ENCODE measurements at regions not wholly inside any gene's neighbourhood (a gene's known extent, or its start where the extent isn't known, plus 50 kb on each side); places are given as distances from the start of the nearest gene placed in this dataset.
"Not testable (repeated sequence)": the region's sequence is repeated elsewhere in the genome, so short reads cannot be mapped to it uniquely, and the experiment has no call there.

- Mint-ChIP-seq H3K27ac (no peak overlapping the region), H3K4me3 (no peak overlapping the region), H3K36me3 (no peaks in the 10 kb centered on the region), H3K27me3 (no peaks in the 10 kb centered on the region), H3K9me3 (peaks cover 0 to 5% (median 4%) of the 10 kb centered on the region in 3 donors), H3K4me1 (no peaks in the 10 kb centered on the region)
These were observed 1280.6 kb upstream of the NRXN1 start for GRCh38 chr2:52312486-52312885.

DNA sequence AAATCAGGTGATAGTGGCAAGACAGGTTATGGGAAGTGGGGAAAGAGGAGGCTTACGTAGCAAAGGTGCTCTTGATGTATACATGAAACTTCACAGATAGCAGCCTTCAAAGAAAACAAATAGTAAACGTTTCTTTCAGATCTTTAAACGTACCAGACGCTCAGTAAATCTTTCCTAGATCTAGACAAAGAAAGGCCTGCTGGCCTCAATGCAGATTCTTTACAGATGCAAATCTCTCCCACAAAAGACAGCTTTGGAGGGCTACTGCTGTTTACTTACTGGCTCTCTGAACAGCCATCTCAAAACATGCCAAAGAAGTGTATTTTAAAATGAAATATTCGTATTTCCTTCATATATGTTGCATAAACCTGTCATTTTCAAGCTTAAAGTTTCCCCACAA lies 1279.9 kb upstream of the NRXN1 start:
- Mint-ChIP-seq H3K4me3 (no peak overlapping the region), H3K27ac (no peak overlapping the region), H3K4me1 (no peaks in the 10 kb centered on the region), H3K9me3 (peaks cover 0 to 6% (median 5%) of the 10 kb centered on the region in 3 donors), H3K27me3 (no peaks in the 10 kb centered on the region), H3K36me3 (no peaks in the 10 kb centered on the region)

- Mint-ChIP-seq H3K27me3 (no peaks in the 10 kb centered on the region), H3K9me3 (peaks cover 0 to 14% (median 11%) of the 10 kb centered on the region in 3 donors), H3K27ac (no peak overlapping the region), H3K4me1 (no peaks in the 10 kb centered on the region), H3K4me3 (no peak overlapping the region), H3K36me3 (no peaks in the 10 kb centered on the region)
These were observed 1276.2 kb upstream of the NRXN1 start for GRCh38 chr2:52308156-52308555.

DNA sequence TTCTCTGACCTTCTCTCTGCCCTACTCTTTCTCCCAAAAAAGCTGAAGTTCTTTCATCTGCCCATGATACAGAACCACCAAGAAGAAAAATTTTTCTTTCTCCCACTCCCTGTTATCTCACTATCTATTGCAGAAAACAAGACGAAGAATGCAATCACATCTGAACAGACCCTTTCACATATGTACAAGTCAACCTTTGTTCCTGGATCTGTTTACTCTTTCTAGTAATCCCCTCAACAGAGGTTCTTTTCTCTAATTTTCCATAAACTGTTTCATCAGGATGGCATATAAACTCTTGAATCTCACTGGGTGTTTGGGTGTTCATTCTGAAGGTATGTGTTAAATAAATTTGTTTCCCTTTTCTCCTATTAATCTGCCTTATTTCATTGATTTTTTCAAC lies 1262.7 kb upstream of the NRXN1 start:
- no peak overlapping the region for H3K4me3 Mint-ChIP-seq
- no peaks in the 10 kb centered on the region for H3K4me1 Mint-ChIP-seq
- H3K27me3 Mint-ChIP-seq: no peaks in the 10 kb centered on the region
- H3K9me3 Mint-ChIP-seq: peaks cover 0 to 12% (median 3%) of the 10 kb centered on the region in 3 donors
- no peaks in the 10 kb centered on the region for H3K36me3 Mint-ChIP-seq
- peak overlapping the region in 1 of 3 donors; percentile 23 for H3K27ac Mint-ChIP-seq

DNA sequence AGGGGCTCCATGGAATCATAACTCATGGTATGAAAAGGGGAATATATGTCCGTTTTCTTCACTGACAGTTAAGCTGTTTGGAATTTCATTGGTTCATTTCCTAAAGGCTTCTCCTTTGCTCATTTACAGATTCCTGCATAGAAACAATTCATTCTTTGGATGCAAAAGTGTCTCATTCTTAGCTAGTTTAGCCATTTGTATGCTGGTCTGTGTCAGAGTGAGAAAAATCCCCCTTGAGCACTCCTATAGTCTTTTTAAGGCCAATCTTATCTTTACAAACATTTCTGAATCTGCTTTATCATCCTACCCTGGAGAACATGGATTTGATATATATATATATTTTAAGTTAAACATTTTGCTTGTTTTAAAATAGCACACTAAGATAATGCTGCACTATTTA lies 1260.9 kb upstream of the NRXN1 start:
- no peak overlapping the region for H3K27ac Mint-ChIP-seq
- no peak overlapping the region for H3K4me3 Mint-ChIP-seq
- no peaks in the 10 kb centered on the region for H3K36me3 Mint-ChIP-seq
- H3K9me3 Mint-ChIP-seq: peaks cover 0 to 3% (median 1%) of the 10 kb centered on the region in 3 donors
- H3K4me1 Mint-ChIP-seq: no peaks in the 10 kb centered on the region
- peaks cover 1% of the 10 kb centered on the region for H3K27me3 Mint-ChIP-seq

DNA sequence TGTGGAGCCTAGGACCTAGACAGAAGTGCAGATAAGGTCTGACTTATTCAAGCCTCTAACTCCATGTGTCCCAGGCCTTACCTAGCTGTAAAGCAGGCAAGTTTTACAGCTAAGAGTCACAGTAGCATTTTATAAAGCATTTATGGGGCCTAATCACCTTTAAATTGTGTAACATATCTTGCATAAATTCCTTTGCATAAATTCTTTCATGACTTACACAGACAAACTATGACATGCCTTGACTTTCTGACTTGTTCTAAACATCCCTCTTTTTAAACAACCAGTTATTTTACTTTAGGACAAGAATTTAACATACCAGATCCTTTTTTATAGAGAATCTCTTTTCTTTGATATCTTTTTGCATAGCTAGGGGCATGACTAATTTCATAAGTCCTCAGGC lies 1257.8 kb upstream of the NRXN1 start:
- Mint-ChIP-seq H3K27ac (no peak overlapping the region), H3K9me3 (peaks cover 1 to 3% (median 2%) of the 10 kb centered on the region in 3 donors), H3K27me3 (peaks cover 1% of the 10 kb centered on the region), H3K4me1 (no peaks in the 10 kb centered on the region), H3K4me3 (no peak overlapping the region), H3K36me3 (peaks cover 3% of the 10 kb centered on the region)

GRCh38 chr2:52288596-52288995 lies 1256.7 kb upstream of the NRXN1 start:
- H3K4me1 Mint-ChIP-seq: no peaks in the 10 kb centered on the region
- H3K36me3 Mint-ChIP-seq: peaks cover 3% of the 10 kb centered on the region
- peaks cover 1% of the 10 kb centered on the region for H3K27me3 Mint-ChIP-seq
- H3K4me3 Mint-ChIP-seq: no peak overlapping the region
- H3K27ac Mint-ChIP-seq: no peak overlapping the region
- peaks cover 1 to 6% (median 3%) of the 10 kb centered on the region in 3 donors for H3K9me3 Mint-ChIP-seq

DNA sequence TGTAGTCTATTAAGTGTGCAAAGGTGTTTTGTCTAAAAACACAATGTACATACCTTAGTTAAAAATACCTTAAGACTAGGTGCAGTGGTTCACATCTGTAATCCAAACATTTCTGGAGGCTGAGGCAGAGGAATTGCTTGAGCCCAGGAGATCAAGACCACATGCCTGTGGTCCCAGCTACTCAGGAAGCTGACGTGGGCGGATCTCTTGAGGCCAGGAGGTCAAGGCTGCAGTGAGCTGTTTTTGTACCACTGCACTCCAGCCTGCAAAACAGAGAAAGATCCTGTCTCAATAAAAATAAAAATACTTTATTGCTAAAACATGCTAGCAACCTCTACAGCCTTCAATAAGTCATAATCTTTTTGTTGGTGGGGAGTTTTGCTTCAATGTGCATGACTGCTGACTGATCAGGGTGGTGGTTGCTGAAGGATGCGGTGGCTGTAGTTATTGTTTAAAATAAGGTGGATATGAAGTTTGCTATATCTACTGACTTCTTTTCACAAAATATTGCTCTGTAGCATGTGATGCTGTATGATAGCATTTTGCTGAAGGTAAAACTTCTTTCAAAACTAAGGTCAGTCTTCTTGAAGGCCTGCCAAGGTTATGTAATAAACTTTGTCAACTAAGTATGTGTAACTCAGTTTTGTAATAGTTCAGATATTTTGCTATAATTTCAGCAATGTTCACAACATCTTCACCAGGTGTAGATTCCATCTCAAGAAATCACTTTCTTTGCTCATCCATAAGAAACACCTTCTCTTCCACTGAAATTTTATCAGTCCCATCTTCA lies 1238.0 kb upstream of the NRXN1 start:
- Mint-ChIP-seq H3K27ac (no peak overlapping the region), H3K4me1 (no peaks in the 10 kb centered on the region), H3K27me3 (no peaks in the 10 kb centered on the region), H3K9me3 (peaks cover 8 to 10% (median 8%) of the 10 kb centered on the region in 3 donors), H3K4me3 (no peak overlapping the region), H3K36me3 (no peaks in the 10 kb centered on the region)

DNA sequence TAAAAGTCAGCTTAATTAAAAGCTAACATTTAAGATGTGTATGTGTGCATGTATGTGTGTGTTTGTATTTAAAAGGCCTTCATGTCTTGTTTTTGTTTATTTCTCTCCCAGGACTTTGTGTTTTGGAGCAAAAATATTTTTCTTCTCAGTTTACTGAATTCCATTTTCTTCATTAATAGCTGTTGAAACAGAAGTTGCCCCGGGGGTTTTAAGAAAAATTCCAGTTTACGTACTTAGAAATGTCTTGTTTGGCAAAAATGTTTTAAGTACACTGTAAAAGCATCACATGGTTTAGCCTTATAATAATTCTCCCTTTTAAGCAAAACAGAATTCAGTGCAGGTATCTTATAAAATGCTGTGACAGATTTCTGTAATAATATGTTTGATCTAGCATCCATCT lies 1233.0 kb upstream of the NRXN1 start:
- no peaks in the 10 kb centered on the region for H3K4me1 Mint-ChIP-seq
- no peak overlapping the region for H3K4me3 Mint-ChIP-seq
- H3K27me3 Mint-ChIP-seq: no peaks in the 10 kb centered on the region
- no peaks in the 10 kb centered on the region for H3K36me3 Mint-ChIP-seq
- no peak overlapping the region for H3K27ac Mint-ChIP-seq
- H3K9me3 Mint-ChIP-seq: peaks cover 0 to 7% (median 3%) of the 10 kb centered on the region in 3 donors

DNA sequence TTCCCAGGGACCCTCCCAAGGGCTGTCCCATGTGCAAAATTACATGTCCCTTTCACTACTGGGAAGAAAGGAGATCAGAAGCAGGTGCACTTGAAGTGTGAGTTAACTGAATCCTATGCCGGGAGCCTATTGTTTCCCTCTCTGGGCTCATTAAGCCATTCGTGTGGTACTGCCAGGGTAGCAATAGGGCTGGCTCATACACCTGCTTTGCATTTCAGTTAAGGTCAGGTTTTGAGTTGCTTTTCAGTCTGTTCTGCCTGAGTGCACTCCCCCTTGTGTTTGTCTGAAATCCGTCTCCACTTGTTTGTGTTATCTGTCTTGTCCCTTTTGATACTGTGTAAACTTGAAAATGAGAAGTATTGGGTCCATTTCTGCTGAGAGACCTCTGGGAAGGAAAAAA lies 1232.6 kb upstream of the NRXN1 start:
- Mint-ChIP-seq H3K4me1 (no peaks in the 10 kb centered on the region), H3K4me3 (no peak overlapping the region), H3K9me3 (peaks cover 0 to 7% (median 3%) of the 10 kb centered on the region in 3 donors), H3K27me3 (no peaks in the 10 kb centered on the region), H3K36me3 (no peaks in the 10 kb centered on the region), H3K27ac (no peak overlapping the region)

DNA sequence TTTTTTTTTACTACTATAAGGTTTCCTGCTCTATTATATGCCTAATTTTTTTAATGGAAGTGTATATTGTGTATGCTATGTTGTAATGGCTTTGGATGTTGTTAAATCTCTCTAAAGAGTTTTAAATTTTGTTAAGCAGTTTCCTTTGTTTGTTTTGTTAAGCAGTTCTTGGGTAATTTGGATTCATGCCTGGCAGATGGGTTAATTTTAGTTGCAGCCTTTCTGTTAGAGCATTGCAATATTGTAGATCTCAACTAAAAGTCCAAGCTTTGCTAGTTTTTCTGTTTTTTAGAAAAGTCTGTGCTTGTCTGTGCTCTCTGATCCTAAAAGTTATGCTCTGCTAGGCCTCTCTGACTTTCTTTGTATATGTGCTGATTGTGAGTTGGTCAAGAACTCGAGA lies 1229.0 kb upstream of the NRXN1 start:
- H3K27ac Mint-ChIP-seq: no peak overlapping the region
- no peak overlapping the region for H3K4me3 Mint-ChIP-seq
- H3K9me3 Mint-ChIP-seq: peaks cover 0 to 3% (median 0%) of the 10 kb centered on the region in 3 donors
- no peaks in the 10 kb centered on the region for H3K4me1 Mint-ChIP-seq
- no peaks in the 10 kb centered on the region for H3K36me3 Mint-ChIP-seq
- H3K27me3 Mint-ChIP-seq: no peaks in the 10 kb centered on the region

- not testable (repeated sequence) for H3K27ac Mint-ChIP-seq, H3K36me3 Mint-ChIP-seq, H3K4me1 Mint-ChIP-seq, H3K27me3 Mint-ChIP-seq, H3K4me3 Mint-ChIP-seq, H3K9me3 Mint-ChIP-seq
These were observed 1227.0 kb upstream of the NRXN1 start for GRCh38 chr2:52258967-52259366.

DNA sequence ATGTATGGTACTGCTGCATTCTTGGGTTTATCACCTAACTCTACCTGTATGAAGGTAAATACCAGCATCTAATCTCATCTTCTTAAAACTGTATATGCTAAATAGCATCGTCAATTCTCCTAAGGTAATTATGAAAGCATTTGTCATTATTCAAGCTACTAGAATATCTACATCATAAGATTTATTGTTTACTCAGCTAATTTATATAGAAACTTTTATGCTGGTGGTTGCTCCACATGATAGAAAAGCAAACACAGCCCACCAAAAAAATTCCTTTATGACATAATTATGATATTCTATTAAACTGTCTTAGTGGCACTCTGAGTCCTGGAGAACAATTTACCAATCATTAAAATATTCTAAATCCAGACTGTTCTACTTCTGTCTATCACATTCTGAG lies 1226.1 kb upstream of the NRXN1 start:
- no peak overlapping the region for H3K4me3 Mint-ChIP-seq
- peaks cover 2 to 3% (median 2%) of the 10 kb centered on the region in 3 donors for H3K9me3 Mint-ChIP-seq
- H3K4me1 Mint-ChIP-seq: no peaks in the 10 kb centered on the region
- no peak overlapping the region for H3K27ac Mint-ChIP-seq
- H3K27me3 Mint-ChIP-seq: no peaks in the 10 kb centered on the region
- H3K36me3 Mint-ChIP-seq: no peaks in the 10 kb centered on the region

DNA sequence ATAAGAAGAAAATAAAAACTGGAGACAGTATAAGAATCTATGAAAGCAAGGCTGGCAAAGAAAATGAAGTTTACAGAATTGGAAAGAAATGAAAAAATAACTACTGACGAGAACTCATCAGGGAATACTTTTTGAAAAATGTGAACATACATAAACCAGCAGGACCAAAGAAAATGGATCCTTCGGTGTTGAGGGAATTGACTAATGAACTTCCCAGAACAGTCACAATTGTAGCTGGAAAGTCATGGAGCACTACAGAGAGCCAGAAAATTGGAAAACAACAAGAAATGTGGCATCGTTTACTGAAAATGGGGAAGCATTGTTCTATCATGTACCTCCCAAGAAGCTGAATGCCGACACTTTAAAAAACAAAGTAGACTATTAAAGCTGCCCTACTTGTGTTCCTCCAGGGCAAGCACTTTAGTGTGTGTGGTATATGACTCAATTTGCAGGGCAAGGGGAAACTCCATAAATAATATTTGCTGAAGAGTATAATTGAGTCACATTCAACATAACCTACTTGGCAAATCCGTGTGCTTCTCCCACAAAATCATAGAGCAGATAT lies 1221.6 kb upstream of the NRXN1 start:
- Mint-ChIP-seq H3K4me3 (no peak overlapping the region), H3K27me3 (no peaks in the 10 kb centered on the region), H3K9me3 (peaks cover 2 to 6% (median 2%) of the 10 kb centered on the region in 3 donors), H3K4me1 (no peaks in the 10 kb centered on the region), H3K36me3 (no peaks in the 10 kb centered on the region), H3K27ac (no peak overlapping the region)

- Mint-ChIP-seq H3K4me1 (no peaks in the 10 kb centered on the region), H3K36me3 (no peaks in the 10 kb centered on the region), H3K9me3 (peaks cover 2 to 5% (median 4%) of the 10 kb centered on the region in 3 donors), H3K4me3 (no peak overlapping the region), H3K27ac (no peak overlapping the region), H3K27me3 (no peaks in the 10 kb centered on the region)
These were observed 1206.8 kb upstream of the NRXN1 start for GRCh38 chr2:52238782-52239181.

- Mint-ChIP-seq H3K27me3 (no peaks in the 10 kb centered on the region), H3K9me3 (peaks cover 0 to 4% (median 2%) of the 10 kb centered on the region in 3 donors), H3K36me3 (no peaks in the 10 kb centered on the region), H3K27ac (no peak overlapping the region), H3K4me3 (no peak overlapping the region), H3K4me1 (no peaks in the 10 kb centered on the region)
These were observed 1190.2 kb upstream of the NRXN1 start for GRCh38 chr2:52222128-52222527.

All from IgD-negative memory B cell (primary cell).